ENCODE measurements at regions not wholly inside any gene's neighbourhood (a gene's known extent, or its start where the extent isn't known, plus 50 kb on each side); places are given as distances from the start of the nearest gene placed in this dataset.

GRCh38 chr7:28231176-28231575 is 50.6 kb upstream of the JAZF1 start:
- Histone ChIP-seq H3K27ac (no peak overlapping the region), H3K4me1 (replicated peaks in 1 of 2) (no peaks in the 10 kb centered on the region), H3K4me3 (no peak overlapping the region)
- in situ Hi-C loops (cut with MboI; ENCODE audit: low pct_unique_long_range_greater_than_20kb in 2 of 9, low sequenced_read_pairs in 9 of 9, unreplicated experiment in 9 of 9) = no loop called here
- 54 to 100% (median 71%) methylated on average over 1 to 4 of the region's 4 CpGs for WGBS, 10 experiments
- ATAC-seq (replicated peaks in 6 of 8) = no peak

GRCh38 chr7:28236560-28236959 is 56.0 kb upstream of the JAZF1 start:
- WGBS, 10 experiments = 29 to 100% (median 71%) methylated on average over 1 to 4 of the region's 4 CpGs; no CpG with 5 or more reads in 2 of the 10 experiments
- in situ Hi-C loops (cut with MboI; ENCODE audit: low pct_unique_long_range_greater_than_20kb in 2 of 9, low sequenced_read_pairs in 9 of 9, unreplicated experiment in 9 of 9) = no loop called here
- no peak overlapping the region for H3K27ac ChIP-seq
- H3K4me3 ChIP-seq = no peak overlapping the region
- H3K4me1 ChIP-seq (replicated peaks in 1 of 2) = no peaks in the 10 kb centered on the region
- ATAC-seq (replicated peaks in 6 of 8) = no peak

GRCh38 chr7:28237363-28237762 is 56.8 kb upstream of the JAZF1 start:
- no peak overlapping the region for H3K4me3 ChIP-seq
- no peak overlapping the region for H3K27ac ChIP-seq
- H3K4me1 ChIP-seq (replicated peaks in 1 of 2) = no peaks in the 10 kb centered on the region
- in situ Hi-C loops (cut with MboI; ENCODE audit: low pct_unique_long_range_greater_than_20kb in 2 of 9, low sequenced_read_pairs in 9 of 9, unreplicated experiment in 9 of 9) = no loop called here
- no peak for ATAC-seq (replicated peaks in 6 of 8)
- WGBS, 10 experiments = 20 to 100% (median 79%) methylated on average over 1 to 5 of the region's 5 CpGs; no CpG with 5 or more reads in 3 of the 10 experiments

GRCh38 chr7:28239823-28240204 is 59.2 kb upstream of the JAZF1 start:
- ATAC-seq (replicated peaks in 6 of 8) = no peak
- no peaks in the 10 kb centered on the region for H3K4me1 ChIP-seq (replicated peaks in 1 of 2)
- H3K27ac ChIP-seq = no peak overlapping the region
- WGBS, 10 experiments = 66 to 91% (median 80%) methylated on average over 1 to 7 of the region's 9 CpGs; no CpG with 5 or more reads in 3 of the 10 experiments
- no peak overlapping the region for H3K4me3 ChIP-seq
- in situ Hi-C loops (cut with MboI; ENCODE audit: low pct_unique_long_range_greater_than_20kb in 2 of 9, low sequenced_read_pairs in 9 of 9, unreplicated experiment in 9 of 9) = no loop called here

GRCh38 chr7:28240481-28240880 is 59.9 kb upstream of the JAZF1 start:
- ATAC-seq (replicated peaks in 6 of 8) = no peak
- no peak overlapping the region for H3K4me3 ChIP-seq
- H3K27ac ChIP-seq = no peak overlapping the region
- H3K4me1 ChIP-seq (replicated peaks in 1 of 2) = no peaks in the 10 kb centered on the region
- 66 to 100% (median 87%) methylated on average over 1 to 4 of the region's 5 CpGs; no CpG with 5 or more reads in 3 of the 10 experiments for WGBS, 10 experiments
- in situ Hi-C loops (cut with MboI; ENCODE audit: low pct_unique_long_range_greater_than_20kb in 2 of 9, low sequenced_read_pairs in 9 of 9, unreplicated experiment in 9 of 9) = no loop called here

- in situ Hi-C loops (cut with MboI; ENCODE audit: low pct_unique_long_range_greater_than_20kb in 2 of 9, low sequenced_read_pairs in 9 of 9, unreplicated experiment in 9 of 9) = no loop called here
- WGBS, 10 experiments = 42 to 100% (median 88%) methylated on average over 1 to 5 of the region's 5 CpGs; no CpG with 5 or more reads in 3 of the 10 experiments
- ATAC-seq (replicated peaks in 6 of 8) = peak in 3 of 8 experiments; percentile 30 to 63 (median 52)
- Histone ChIP-seq H3K4me3 (no peak overlapping the region), H3K4me1 (replicated peaks in 1 of 2) (no peaks in the 10 kb centered on the region), H3K27ac (no peak overlapping the region)
Observed at GRCh38 chr7:28243861-28244260, 63.3 kb upstream of the JAZF1 start.

- ATAC-seq (replicated peaks in 6 of 8) = no peak
- Histone ChIP-seq H3K4me1 (replicated peaks in 1 of 2) (no peaks in the 10 kb centered on the region), H3K4me3 (no peak overlapping the region), H3K27ac (no peak overlapping the region)
- in situ Hi-C loops (cut with MboI; ENCODE audit: low pct_unique_long_range_greater_than_20kb in 2 of 9, low sequenced_read_pairs in 9 of 9, unreplicated experiment in 9 of 9) = no loop called here
- WGBS, 10 experiments = 53 to 100% (median 86%) methylated on average over 2 to 9 of the region's 9 CpGs
Observed at GRCh38 chr7:28245123-28245878, 64.7 kb upstream of the JAZF1 start.

GRCh38 chr7:28246921-28247461 is 66.4 kb upstream of the JAZF1 start:
- Histone ChIP-seq H3K4me3 (no peak overlapping the region), H3K4me1 (replicated peaks in 1 of 2) (no peaks in the 10 kb centered on the region), H3K27ac (no peak overlapping the region)
- peak in 3 of 8 experiments; percentile 64 to 78 (median 72) for ATAC-seq (replicated peaks in 6 of 8)
- 6 to 87% (median 71%) methylated on average over 1 to 7 of the region's 7 CpGs; no CpG with 5 or more reads in 1 of the 10 experiments for WGBS, 10 experiments
- in situ Hi-C loops (cut with MboI; ENCODE audit: low pct_unique_long_range_greater_than_20kb in 2 of 9, low sequenced_read_pairs in 9 of 9, unreplicated experiment in 9 of 9) = no loop called here

- 20 to 78% (median 39%) methylated on average over 1 of the region's 1 CpG; no CpG with 5 or more reads in 6 of the 10 experiments for WGBS, 10 experiments
- Histone ChIP-seq H3K4me1 (replicated peaks in 1 of 2) (no peaks in the 10 kb centered on the region), H3K4me3 (no peak overlapping the region), H3K27ac (no peak overlapping the region)
- in situ Hi-C loops (cut with MboI; ENCODE audit: low pct_unique_long_range_greater_than_20kb in 2 of 9, low sequenced_read_pairs in 9 of 9, unreplicated experiment in 9 of 9) = no loop called here
- no peak for ATAC-seq (replicated peaks in 6 of 8)
Observed at GRCh38 chr7:28258240-28258639, 77.6 kb upstream of the JAZF1 start.

GRCh38 chr7:28260969-28261368 is 80.4 kb upstream of the JAZF1 start:
- WGBS, 10 experiments = 37 to 86% (median 76%) methylated on average over 2 to 3 of the region's 3 CpGs
- no peaks in the 10 kb centered on the region for H3K4me1 ChIP-seq (replicated peaks in 1 of 2)
- no peak for ATAC-seq (replicated peaks in 6 of 8)
- no peak overlapping the region for H3K4me3 ChIP-seq
- in situ Hi-C loops (cut with MboI; ENCODE audit: low pct_unique_long_range_greater_than_20kb in 2 of 9, low sequenced_read_pairs in 9 of 9, unreplicated experiment in 9 of 9) = no loop called here
- no peak overlapping the region for H3K27ac ChIP-seq

- in situ Hi-C loops (cut with MboI; ENCODE audit: low pct_unique_long_range_greater_than_20kb in 2 of 9, low sequenced_read_pairs in 9 of 9, unreplicated experiment in 9 of 9) = no loop called here
- Histone ChIP-seq H3K27ac (no peak overlapping the region), H3K4me3 (no peak overlapping the region), H3K4me1 (replicated peaks in 1 of 2) (no peaks in the 10 kb centered on the region)
- no peak for ATAC-seq (replicated peaks in 6 of 8)
- 83 to 100% (median 91%) methylated on average over 1 to 8 of the region's 9 CpGs for WGBS, 10 experiments
Observed at GRCh38 chr7:28263622-28264271, 83.2 kb upstream of the JAZF1 start.

GRCh38 chr7:28266402-28266801 is 85.8 kb upstream of the JAZF1 start:
- peak in 3 of 8 experiments; percentile 28 to 52 (median 36) for ATAC-seq (replicated peaks in 6 of 8)
- no peak overlapping the region for H3K4me3 ChIP-seq
- 0 to 100% (median 64%) methylated on average over 1 to 2 of the region's 2 CpGs for WGBS, 10 experiments
- H3K27ac ChIP-seq = no peak overlapping the region
- no peaks in the 10 kb centered on the region for H3K4me1 ChIP-seq (replicated peaks in 1 of 2)
- in situ Hi-C loops (cut with MboI; ENCODE audit: low pct_unique_long_range_greater_than_20kb in 2 of 9, low sequenced_read_pairs in 9 of 9, unreplicated experiment in 9 of 9) = no loop called here

- Histone ChIP-seq H3K4me1 (replicated peaks in 1 of 2) (no peaks in the 10 kb centered on the region), H3K4me3 (no peak overlapping the region), H3K27ac (no peak overlapping the region)
- in situ Hi-C loops (cut with MboI; ENCODE audit: low pct_unique_long_range_greater_than_20kb in 2 of 9, low sequenced_read_pairs in 9 of 9, unreplicated experiment in 9 of 9) = no loop called here
- ATAC-seq (replicated peaks in 6 of 8) = no peak
Observed at GRCh38 chr7:28267012-28267411, 86.4 kb upstream of the JAZF1 start.
